OCI-LY3 (cell line): ENCODE measurements at regions not wholly inside any gene's neighbourhood (a gene's known extent, or its start where the extent isn't known, plus 50 kb on each side); places are given as distances from the start of the nearest gene placed in this dataset.

Experiments used
- H2AFZ ChIP-seq: fragments of 200-600, 300-600 bp; shearing (Covaris generic); 2 replicates; pipeline ENCODE4 v1.6.0; 2014; ENCODE audit warnings: antibody characterized with exemption, low read depth, low read length
- H3K27ac ChIP-seq: fragments of 200-600, 300-600 bp; sonication (generic); 2 replicates; pipeline ENCODE4 v1.5.1; 2014; ENCODE audit warnings: mild to moderate bottlenecking, low read length, moderate library complexity, mixed read lengths
- H3K27me3 ChIP-seq: fragments of 200-600, 300-600 bp; sonication (generic); 2 replicates; pipeline ENCODE4 v1.6.1; 2014; ENCODE audit warnings: low read depth, low read length, mixed read lengths
- H3K36me3 ChIP-seq: fragments of 200-600, 300-600 bp; sonication (generic); replicated peaks from 2 replicates; pipeline ENCODE3; 2014; ENCODE audit warnings: low read depth, low read length, mixed read lengths
- H3K4me1 ChIP-seq: fragments of 300-600, 200-600 bp; sonication (generic); 2 replicates; pipeline ENCODE4 v1.6.1; 2014; ENCODE audit warnings: low read length, mixed read lengths
- H3K4me2 ChIP-seq: fragments of 200-600, 300-600 bp; sonication (generic); 2 replicates; pipeline ENCODE4 v1.6.1; 2014; ENCODE audit warnings: low read length, mixed read lengths
- H3K4me3 ChIP-seq: fragments of 300-600, 200-600 bp; sonication (generic); 2 replicates; pipeline ENCODE4 v1.5.1; 2014; ENCODE audit warnings: antibody characterized with exemption, mild to moderate bottlenecking, low read length, moderate library complexity
- H3K79me2 ChIP-seq: fragments of 300-600, 200-600 bp; shearing (Covaris generic); 2 replicates; pipeline ENCODE4 v1.6.1; 2014; ENCODE audit warnings: mild to moderate bottlenecking, low read length, mixed read lengths
- H3K9ac ChIP-seq: fragments of 300-600, 200-600 bp; shearing (Covaris generic); 2 replicates; pipeline ENCODE4 v1.6.0; 2014; ENCODE audit warnings: mild to moderate bottlenecking, low read length, moderate library complexity
- H3K9me3 ChIP-seq: fragments of 200-600, 300-600 bp; shearing (Covaris generic); 2 replicates; pipeline ENCODE4 v1.6.1; 2014; ENCODE audit warnings: low read length, mixed read lengths; ENCODE audit not compliant: insufficient read depth
- H4K20me1 ChIP-seq: fragments of 200-600, 300-600 bp; sonication (generic); 2 replicates; pipeline ENCODE4 v1.6.1; 2016; ENCODE audit warnings: low read length, mixed read lengths; ENCODE audit not compliant: insufficient read depth
- EZH2phosphoT487 ChIP-seq: fragments of 200-600 bp; shearing (Covaris generic); IDR thresholded peaks from 2 replicates; pipeline ENCODE4 v1.6.1; 2018; ENCODE audit warnings: antibody characterized with exemption, mixed run types, low read depth
- TF ChIP-seq, protein P1 (sequence below): fragments of 200-600, 300-600 bp; sonication (generic); IDR thresholded peaks from 2 replicates; pipeline ENCODE4 v1.5.1; 2014; ENCODE audit warnings: antibody characterized with exemption, low read length, low read depth

DNA sequence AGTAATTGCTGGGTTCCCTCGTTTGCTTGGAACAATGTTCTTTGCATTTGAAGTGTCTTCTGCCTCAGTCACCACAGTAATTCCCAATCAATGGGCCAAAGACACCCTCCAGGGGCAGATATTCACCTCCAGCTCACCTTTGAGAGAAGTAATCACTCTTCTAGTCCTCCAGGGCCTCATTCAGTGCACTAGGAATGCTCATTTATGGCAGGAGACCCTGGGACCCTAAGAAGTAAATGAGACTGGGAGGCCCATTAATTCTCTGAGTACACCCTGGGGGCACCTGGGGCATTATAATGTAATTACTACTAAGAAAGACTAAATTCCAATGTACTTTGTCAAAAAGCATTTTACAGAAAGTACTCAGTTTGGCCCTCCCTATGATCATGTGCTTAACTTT lies 158.2 kb upstream of the XYLT1 start:
- H3K27ac ChIP-seq = no peak overlapping the region
- no peaks in the 10 kb centered on the region for H3K4me1 ChIP-seq
- no peaks in the 10 kb centered on the region for H3K79me2 ChIP-seq
- no peaks in the 10 kb centered on the region for H3K9me3 ChIP-seq
- no peaks in the 10 kb centered on the region for H4K20me1 ChIP-seq
- H3K4me2 ChIP-seq = no peak overlapping the region
- H3K9ac ChIP-seq = no peak overlapping the region
- no peaks in the 10 kb centered on the region for H3K27me3 ChIP-seq
- no peak overlapping the region for H3K4me3 ChIP-seq
- no peaks in the 10 kb centered on the region for H3K36me3 ChIP-seq
- TF ChIP-seq, protein P1, sequence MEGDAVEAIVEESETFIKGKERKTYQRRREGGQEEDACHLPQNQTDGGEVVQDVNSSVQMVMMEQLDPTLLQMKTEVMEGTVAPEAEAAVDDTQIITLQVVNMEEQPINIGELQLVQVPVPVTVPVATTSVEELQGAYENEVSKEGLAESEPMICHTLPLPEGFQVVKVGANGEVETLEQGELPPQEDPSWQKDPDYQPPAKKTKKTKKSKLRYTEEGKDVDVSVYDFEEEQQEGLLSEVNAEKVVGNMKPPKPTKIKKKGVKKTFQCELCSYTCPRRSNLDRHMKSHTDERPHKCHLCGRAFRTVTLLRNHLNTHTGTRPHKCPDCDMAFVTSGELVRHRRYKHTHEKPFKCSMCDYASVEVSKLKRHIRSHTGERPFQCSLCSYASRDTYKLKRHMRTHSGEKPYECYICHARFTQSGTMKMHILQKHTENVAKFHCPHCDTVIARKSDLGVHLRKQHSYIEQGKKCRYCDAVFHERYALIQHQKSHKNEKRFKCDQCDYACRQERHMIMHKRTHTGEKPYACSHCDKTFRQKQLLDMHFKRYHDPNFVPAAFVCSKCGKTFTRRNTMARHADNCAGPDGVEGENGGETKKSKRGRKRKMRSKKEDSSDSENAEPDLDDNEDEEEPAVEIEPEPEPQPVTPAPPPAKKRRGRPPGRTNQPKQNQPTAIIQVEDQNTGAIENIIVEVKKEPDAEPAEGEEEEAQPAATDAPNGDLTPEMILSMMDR = no peak
- no peak for TF ChIP-seq EZH2phosphoT487
- no peak overlapping the region for H2AFZ ChIP-seq

DNA sequence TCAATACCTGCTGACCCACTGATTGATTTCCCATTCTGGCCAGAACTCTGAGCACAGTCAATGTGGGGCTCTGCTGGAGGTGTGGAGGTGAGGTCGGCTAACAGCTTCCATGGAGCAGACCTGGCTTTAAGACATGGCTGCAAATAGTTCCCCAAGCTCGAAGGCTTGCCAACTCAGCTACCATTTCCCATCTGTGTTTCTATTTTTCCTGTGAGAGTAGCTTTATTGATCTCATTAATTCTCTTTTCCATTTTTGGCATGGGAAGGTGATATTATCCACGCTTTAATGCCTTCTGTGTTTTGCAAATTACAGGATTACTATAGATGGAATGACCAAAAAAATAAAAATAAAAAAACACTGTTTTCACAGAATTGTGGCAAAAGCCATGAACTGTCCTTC lies 151.6 kb upstream of the XYLT1 start:
- Histone ChIP-seq H3K4me1 (no peaks in the 10 kb centered on the region), H3K27me3 (no peaks in the 10 kb centered on the region), H3K4me2 (no peak overlapping the region), H3K27ac (no peak overlapping the region), H4K20me1 (no peaks in the 10 kb centered on the region), H3K79me2 (no peaks in the 10 kb centered on the region), H3K36me3 (no peaks in the 10 kb centered on the region), H2AFZ (no peak overlapping the region), H3K9me3 (no peaks in the 10 kb centered on the region), H3K4me3 (no peak overlapping the region), H3K9ac (no peak overlapping the region)
- TF ChIP-seq, protein P1 = no peak
- no peak for TF ChIP-seq EZH2phosphoT487

DNA sequence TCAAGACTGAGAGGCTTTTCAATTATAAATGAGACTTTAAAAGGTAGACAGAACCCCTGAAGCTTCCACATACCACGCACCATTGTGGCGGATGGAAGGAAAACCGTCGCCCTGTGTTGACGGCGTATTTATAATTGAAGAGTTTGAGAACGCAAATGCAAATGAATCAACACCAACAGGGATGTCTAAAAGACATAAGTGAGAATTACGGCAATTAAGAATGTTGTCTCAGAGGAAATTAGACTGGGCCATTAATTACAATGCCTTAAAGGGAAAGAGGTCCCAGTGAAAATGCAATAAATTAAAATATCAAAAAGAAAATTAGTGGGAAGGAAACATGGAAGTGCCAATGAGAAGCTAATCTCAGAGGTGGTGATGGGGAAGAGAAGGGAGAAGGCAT lies 148.5 kb upstream of the XYLT1 start:
- no peaks in the 10 kb centered on the region for H3K4me1 ChIP-seq
- H3K27me3 ChIP-seq = 0 out of 2 replicates have a peak, but pooled peaks cover 3% of the 10 kb centered on the region
- no peaks in the 10 kb centered on the region for H4K20me1 ChIP-seq
- no peak overlapping the region for H3K4me2 ChIP-seq
- H3K9me3 ChIP-seq = no peaks in the 10 kb centered on the region
- no peak overlapping the region for H3K27ac ChIP-seq
- no peak overlapping the region for H3K4me3 ChIP-seq
- no peaks in the 10 kb centered on the region for H3K79me2 ChIP-seq
- H3K36me3 ChIP-seq = no peaks in the 10 kb centered on the region
- H3K9ac ChIP-seq = no peak overlapping the region
- H2AFZ ChIP-seq = no peak overlapping the region
- TF ChIP-seq, protein P1 = no peak
- TF ChIP-seq EZH2phosphoT487 = no peak

DNA sequence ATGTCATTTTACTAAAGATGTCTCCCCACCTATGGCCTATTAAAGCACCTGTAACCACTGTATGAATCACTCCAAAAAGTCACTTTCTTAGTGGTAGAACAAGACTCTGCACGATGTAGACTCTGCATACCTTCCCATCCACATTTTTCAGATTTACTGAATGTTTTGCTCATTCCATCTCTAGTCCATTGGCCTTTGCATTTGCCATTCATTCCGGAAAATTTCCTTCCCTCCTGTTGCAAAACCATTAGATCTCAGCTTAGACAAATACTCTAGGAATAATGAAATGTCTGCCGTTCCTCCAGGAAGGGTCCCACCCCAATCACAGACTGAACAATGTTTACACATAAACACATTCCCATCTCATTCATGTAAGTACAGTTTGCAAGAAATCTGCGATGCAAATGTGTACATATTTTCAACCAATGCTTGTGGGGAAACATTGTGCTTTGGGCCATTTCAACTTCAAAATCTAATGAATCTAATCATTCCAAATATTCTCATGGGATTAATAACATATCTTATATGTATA lies 146.3 kb upstream of the XYLT1 start:
- no peaks in the 10 kb centered on the region for H3K36me3 ChIP-seq
- no peak overlapping the region for H3K27ac ChIP-seq
- no peak overlapping the region for H3K9ac ChIP-seq
- TF ChIP-seq, protein P1 = no peak
- TF ChIP-seq EZH2phosphoT487 = no peak
- H3K4me2 ChIP-seq = no peak overlapping the region
- H3K27me3 ChIP-seq = 0 out of 2 replicates have a peak, but pooled peaks cover 3% of the 10 kb centered on the region
- H3K4me3 ChIP-seq = no peak overlapping the region
- no peaks in the 10 kb centered on the region for H3K4me1 ChIP-seq
- no peak overlapping the region for H2AFZ ChIP-seq
- no peaks in the 10 kb centered on the region for H3K79me2 ChIP-seq
- no peaks in the 10 kb centered on the region for H4K20me1 ChIP-seq
- H3K9me3 ChIP-seq = no peaks in the 10 kb centered on the region
